ENCODE measurements at regions not wholly inside any gene's neighbourhood (a gene's known extent, or its start where the extent isn't known, plus 50 kb on each side); places are given as distances from the start of the nearest gene placed in this dataset.

DNA sequence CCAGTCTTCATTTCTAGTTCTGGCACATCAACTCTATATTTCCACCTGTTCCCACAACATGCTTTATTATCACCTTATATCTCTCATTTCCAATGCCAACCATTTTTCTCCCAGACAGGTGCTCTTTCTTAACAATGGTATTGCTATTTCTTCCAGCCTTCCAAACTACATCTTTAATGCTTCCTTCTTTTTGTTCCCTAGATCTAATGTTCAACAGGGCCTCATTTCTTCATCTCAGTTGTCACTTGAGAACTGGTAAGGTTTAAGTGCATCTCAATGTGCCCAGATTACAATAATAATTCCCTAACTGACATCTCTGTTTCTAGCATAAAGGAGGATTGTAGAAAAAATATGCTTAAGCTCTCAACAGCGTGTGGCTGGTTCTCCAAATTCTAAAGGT lies 272.6 kb downstream of the COX7C start:
- Histone ChIP-seq H3K9ac (ENCODE audit: low read length) (no peak overlapping the region), H3K9me2 (ENCODE audit: low read depth, low read length) (no peaks in the 10 kb centered on the region), H3K4me2 (ENCODE audit: low read length) (no peak overlapping the region), H2AFZ (ENCODE audit: low read length) (no peak overlapping the region), H3F3A (ENCODE audit: insufficient read depth, low read length) (no peaks in the 10 kb centered on the region), H4K20me1 (ENCODE audit: insufficient read depth, low read length) (no peaks in the 10 kb centered on the region), H3K27ac (ENCODE audit: low read depth, low read length, poor library complexity, severe bottlenecking) (no peak overlapping the region), H3K9me3 (ENCODE audit: low read length) (no peaks in the 10 kb centered on the region), H3K27me3 (ENCODE audit: insufficient read depth, low read length) (no peaks in the 10 kb centered on the region), H3K4me3 (ENCODE audit: low read depth, low read length, poor library complexity, severe bottlenecking) (no peak overlapping the region), H3K79me2 (ENCODE audit: insufficient read depth, low read length) (no peaks in the 10 kb centered on the region), H3K4me1 (ENCODE audit: insufficient read depth, low read length, severe bottlenecking) (no peaks in the 10 kb centered on the region), H3K36me3 (ENCODE audit: insufficient read depth, low read length) (no peaks in the 10 kb centered on the region)
- TF ChIP-seq, protein P1, sequence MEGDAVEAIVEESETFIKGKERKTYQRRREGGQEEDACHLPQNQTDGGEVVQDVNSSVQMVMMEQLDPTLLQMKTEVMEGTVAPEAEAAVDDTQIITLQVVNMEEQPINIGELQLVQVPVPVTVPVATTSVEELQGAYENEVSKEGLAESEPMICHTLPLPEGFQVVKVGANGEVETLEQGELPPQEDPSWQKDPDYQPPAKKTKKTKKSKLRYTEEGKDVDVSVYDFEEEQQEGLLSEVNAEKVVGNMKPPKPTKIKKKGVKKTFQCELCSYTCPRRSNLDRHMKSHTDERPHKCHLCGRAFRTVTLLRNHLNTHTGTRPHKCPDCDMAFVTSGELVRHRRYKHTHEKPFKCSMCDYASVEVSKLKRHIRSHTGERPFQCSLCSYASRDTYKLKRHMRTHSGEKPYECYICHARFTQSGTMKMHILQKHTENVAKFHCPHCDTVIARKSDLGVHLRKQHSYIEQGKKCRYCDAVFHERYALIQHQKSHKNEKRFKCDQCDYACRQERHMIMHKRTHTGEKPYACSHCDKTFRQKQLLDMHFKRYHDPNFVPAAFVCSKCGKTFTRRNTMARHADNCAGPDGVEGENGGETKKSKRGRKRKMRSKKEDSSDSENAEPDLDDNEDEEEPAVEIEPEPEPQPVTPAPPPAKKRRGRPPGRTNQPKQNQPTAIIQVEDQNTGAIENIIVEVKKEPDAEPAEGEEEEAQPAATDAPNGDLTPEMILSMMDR (IDR thresholded peaks at IDR 0.05; ENCODE audit: low read length): no peak

DNA sequence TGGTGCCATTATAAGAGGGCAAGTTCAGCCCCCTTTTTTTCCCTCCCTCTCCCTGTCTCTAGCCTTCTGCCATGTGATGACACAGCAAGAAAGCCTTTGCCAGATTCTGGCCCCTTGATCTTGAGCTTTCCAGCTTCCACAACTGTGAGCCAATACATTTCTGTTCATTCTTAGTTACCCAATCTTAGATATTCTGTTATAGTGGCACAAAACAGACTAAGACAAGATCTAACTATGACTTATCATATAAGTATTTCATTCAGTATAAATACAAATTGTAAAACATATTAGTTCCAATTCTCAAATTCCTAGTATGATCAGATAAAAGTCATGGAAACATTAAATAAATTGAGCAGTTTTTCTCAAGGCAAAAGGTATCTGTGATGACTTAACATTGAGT lies 276.3 kb downstream of the COX7C start:
- Histone ChIP-seq H4K20me1 (ENCODE audit: insufficient read depth, low read length) (no peaks in the 10 kb centered on the region), H3K9ac (ENCODE audit: low read length) (no peak overlapping the region), H3K4me3 (ENCODE audit: low read depth, low read length, poor library complexity, severe bottlenecking) (no peak overlapping the region), H3F3A (ENCODE audit: insufficient read depth, low read length) (no peaks in the 10 kb centered on the region), H3K4me2 (ENCODE audit: low read length) (no peak overlapping the region), H3K27ac (ENCODE audit: low read depth, low read length, poor library complexity, severe bottlenecking) (no peak overlapping the region), H3K79me2 (ENCODE audit: insufficient read depth, low read length) (no peaks in the 10 kb centered on the region), H3K4me1 (ENCODE audit: insufficient read depth, low read length, severe bottlenecking) (no peaks in the 10 kb centered on the region), H2AFZ (ENCODE audit: low read length) (no peak overlapping the region), H3K36me3 (ENCODE audit: insufficient read depth, low read length) (no peaks in the 10 kb centered on the region), H3K9me3 (ENCODE audit: low read length) (no peaks in the 10 kb centered on the region), H3K27me3 (ENCODE audit: insufficient read depth, low read length) (no peaks in the 10 kb centered on the region), H3K9me2 (ENCODE audit: low read depth, low read length) (no peaks in the 10 kb centered on the region)
- no peak for TF ChIP-seq EZH2 (IDR thresholded peaks at IDR 0.05; ENCODE audit: borderline replicate concordance, low read length)
- TF ChIP-seq, protein P1 (IDR thresholded peaks at IDR 0.05; ENCODE audit: low read length): no peak

DNA sequence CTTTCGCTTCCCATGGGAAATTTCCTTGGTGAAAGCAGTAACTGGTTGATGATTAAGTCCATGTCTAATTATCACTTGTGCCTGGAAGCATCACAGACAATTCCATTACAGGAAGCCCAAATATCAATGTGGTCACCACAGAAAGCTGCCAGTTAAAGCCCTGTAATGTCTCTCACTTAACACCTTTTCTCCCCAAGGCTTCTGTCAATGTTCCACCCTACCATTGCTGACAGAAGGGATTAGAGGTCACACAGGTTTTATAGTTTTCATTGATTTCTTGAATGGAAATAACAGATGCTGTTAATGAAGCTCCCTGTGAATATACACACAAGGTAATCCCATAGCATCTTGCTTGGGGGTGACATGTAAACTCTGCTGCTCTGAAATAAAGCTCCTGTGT lies 279.2 kb downstream of the COX7C start:
- H3K9me2 ChIP-seq (ENCODE audit: low read depth, low read length): no peaks in the 10 kb centered on the region
- H3K9ac ChIP-seq (ENCODE audit: low read length): no peak overlapping the region
- no peak overlapping the region for H3K27ac ChIP-seq (ENCODE audit: low read depth, low read length, poor library complexity, severe bottlenecking)
- no peak overlapping the region for H2AFZ ChIP-seq (ENCODE audit: low read length)
- H3K36me3 ChIP-seq (ENCODE audit: insufficient read depth, low read length): no peaks in the 10 kb centered on the region
- no peak overlapping the region for H3K4me3 ChIP-seq (ENCODE audit: low read depth, low read length, poor library complexity, severe bottlenecking)
- no peak for TF ChIP-seq EZH2 (IDR thresholded peaks at IDR 0.05; ENCODE audit: borderline replicate concordance, low read length)
- TF ChIP-seq, protein P1 (IDR thresholded peaks at IDR 0.05; ENCODE audit: low read length): no peak
- no peaks in the 10 kb centered on the region for H3K27me3 ChIP-seq (ENCODE audit: insufficient read depth, low read length)
- no peaks in the 10 kb centered on the region for H3F3A ChIP-seq (ENCODE audit: insufficient read depth, low read length)
- H3K4me2 ChIP-seq (ENCODE audit: low read length): no peak overlapping the region
- no peaks in the 10 kb centered on the region for H3K4me1 ChIP-seq (ENCODE audit: insufficient read depth, low read length, severe bottlenecking)
- no peaks in the 10 kb centered on the region for H3K9me3 ChIP-seq (ENCODE audit: low read length)
- H3K79me2 ChIP-seq (ENCODE audit: insufficient read depth, low read length): no peaks in the 10 kb centered on the region
- H4K20me1 ChIP-seq (ENCODE audit: insufficient read depth, low read length): no peaks in the 10 kb centered on the region
